A549 (cell line): ENCODE measurements at regions not wholly inside any gene's neighbourhood (a gene's known extent, or its start where the extent isn't known, plus 50 kb on each side); places are given as distances from the start of the nearest gene placed in this dataset.
A peak's percentile ranks its signal among the peaks of the same experiment; 100 is the strongest.

ENCODE experiments used
- ATAC-seq, 2 experiments: fragments of 200-7000 bp in 1 of 2; fragments of >200 bp in 1 of 2; cut with Nextera tagmentation in 1 of 2; cut with Tn5 transposase in 1 of 2; 3 replicates each; pipeline versions ENCODE4 v1.8.0 to v1.9.1; 2018 to 2020; ENCODE audit warnings: mild to moderate bottlenecking in 1 of 2, moderate library complexity in 1 of 2
- CTCF ChIA-PET: fragments of 300-600 bp; sonication (Branson Sonifier 250); formaldehyde crosslinking; extraction: SDS; loops from one replicate; lab custom pipeline; 2021; ENCODE audit warnings: antibody characterized with exemption, inconsistent platforms; lab: Yijun Ruan, JAX
- POLR2A ChIA-PET: fragments of 350-600 bp; formaldehyde crosslinking; extraction: SDS; loops from one replicate; lab custom pipeline; 2021; ENCODE audit warnings: antibody characterized with exemption, inconsistent platforms; lab: Yijun Ruan, JAX
- DNase-seq, 2 experiments: peaks; one replicate each; pipeline versions ENCODE4 v3.0.0 to v3.0.0-alpha.2; 2011 to 2016; ENCODE audit warnings: low read depth in 1 of 2, low spot score in 1 of 2
- FAIRE-seq: peaks from 2 replicates; lab custom pipeline; 2011; peaks lifted over from hg19 to GRCh38; lab: Jason Lieb, UNC
- H3K27ac ChIP-seq, 2 experiments: fragments of >200 bp; sonication (Bioruptor Twin); formaldehyde crosslinking; 3 replicates each; pipeline ENCODE4 v1.5.1; 2016 to 2017
- H3K4me1 ChIP-seq: fragments of >200 bp; sonication (Bioruptor Twin); formaldehyde crosslinking; 3 replicates; pipeline ENCODE4 v1.6.1; 2016
- H3K4me2 ChIP-seq: fragments of >200 bp; sonication (Bioruptor Twin); formaldehyde crosslinking; 3 replicates; pipeline ENCODE4 v1.6.1; 2016
- H3K4me3 ChIP-seq: fragments of >200 bp; sonication (Bioruptor Twin); formaldehyde crosslinking; 3 replicates; pipeline ENCODE4 v1.5.1; 2016
- H3K9me3 ChIP-seq: fragments of >200 bp; sonication (Bioruptor Twin); formaldehyde crosslinking; 3 replicates; pipeline ENCODE4 v1.6.1; 2016
- ATOH8 ChIP-seq: fragments of 250-450 bp; sonication (Bioruptor Pico); IDR thresholded peaks from 2 replicates; pipeline ENCODE4 v1.5.0; 2020; ENCODE audit warnings: low read depth, mild to moderate bottlenecking, moderate library complexity
- BHLHE40 ChIP-seq: IDR thresholded peaks from 2 replicates; pipeline ENCODE4 v1.6.1; 2012; ENCODE audit warnings: low read depth, low read length, inconsistent platforms
- CBX2 ChIP-seq: fragments of 200-600 bp; sonication (generic); IDR thresholded peaks from 2 replicates; pipeline ENCODE4 v1.6.1; 2016; ENCODE audit warnings: low read depth, mild to moderate bottlenecking, borderline replicate concordance
- CHD4 ChIP-seq: fragments of 200-600 bp; sonication (generic); IDR thresholded peaks from 2 replicates; pipeline ENCODE4 v1.6.1; 2016; ENCODE audit warnings: antibody characterized with exemption, mild to moderate bottlenecking, borderline replicate concordance
- EHMT2 ChIP-seq: fragments of 200-600 bp; sonication (generic); IDR thresholded peaks from 2 replicates; pipeline ENCODE4 v1.6.1; 2016; ENCODE audit warnings: antibody characterized with exemption, low read depth, mild to moderate bottlenecking, moderate library complexity
- FOXS1 ChIP-seq: fragments of 250-450 bp; sonication (Bioruptor Pico); IDR thresholded peaks from 2 replicates; pipeline ENCODE4 v1.5.0; 2020; ENCODE audit warnings: mild to moderate bottlenecking, moderate library complexity
- GATA3 ChIP-seq: IDR thresholded peaks from 2 replicates; pipeline ENCODE4 v1.6.1; 2012; ENCODE audit warnings: borderline replicate concordance
- HDAC2 ChIP-seq: fragments of 200-600 bp; sonication (generic); IDR thresholded peaks from 2 replicates; pipeline ENCODE4 v1.6.1; 2016
- HES2 ChIP-seq: fragments of >200 bp; sonication (Bioruptor Twin); formaldehyde crosslinking; IDR thresholded peaks from 2 replicates; pipeline ENCODE4 v1.6.1; 2016
- HOXA7 ChIP-seq: fragments of 250-450 bp; sonication (Bioruptor Pico); IDR thresholded peaks from 2 replicates; pipeline ENCODE4 v1.5.0; 2020; ENCODE audit warnings: mild to moderate bottlenecking, moderate library complexity
- HOXB5 ChIP-seq: fragments of 250-450 bp; sonication (Bioruptor Pico); IDR thresholded peaks from 2 replicates; pipeline ENCODE4 v1.5.0; 2020; ENCODE audit warnings: mild to moderate bottlenecking, moderate library complexity
- JUN ChIP-seq, 2 experiments: fragments of >200 bp; sonication (Bioruptor Twin); formaldehyde crosslinking; IDR thresholded peaks; 2 replicates in 1 of 2; 3 replicates in 1 of 2; pipeline ENCODE4 v1.6.1; 2016 to 2017
- KDM5A ChIP-seq: fragments of 200-600 bp; sonication (generic); IDR thresholded peaks from 2 replicates; pipeline ENCODE4 v1.6.1; 2016; ENCODE audit warnings: antibody characterized with exemption, mild to moderate bottlenecking
- MAFK ChIP-seq: fragments of 450-650 bp; IDR thresholded peaks from 2 replicates; pipeline ENCODE4 v1.6.1; 2014; ENCODE audit not compliant: partially characterized antibody
- MAZ ChIP-seq: fragments of 150-350 bp; IDR thresholded peaks from 2 replicates; pipeline ENCODE4 v1.6.1; 2014; ENCODE audit warnings: antibody characterized with exemption, low read depth, low read length, borderline replicate concordance
- NFE2L2 ChIP-seq: fragments of 150-350 bp; conservative IDR thresholded peaks from 2 replicates; pipeline ENCODE4 v1.6.1; 2014; ENCODE audit warnings: low read length
- NPAS2 ChIP-seq: fragments of 250-450 bp; sonication (Bioruptor Pico); IDR thresholded peaks from 2 replicates; pipeline ENCODE4 v1.8.0; 2022; ENCODE audit warnings: mild to moderate bottlenecking, moderate library complexity, borderline replicate concordance
- PHF8 ChIP-seq: fragments of 200-600 bp; sonication (generic); IDR thresholded peaks from 2 replicates; pipeline ENCODE4 v1.6.1; 2016; ENCODE audit warnings: low read depth, mild to moderate bottlenecking, antibody characterized with exemption, moderate library complexity, borderline replicate concordance
- POLR2AphosphoS2 ChIP-seq: conservative IDR thresholded peaks from 2 replicates; pipeline ENCODE4 v1.6.1; 2012; ENCODE audit warnings: low read length, improper control_type of control experiment, inconsistent platforms
- RARB ChIP-seq: fragments of 250-450 bp; sonication (Bioruptor Pico); IDR thresholded peaks from 2 replicates; pipeline ENCODE4 v1.8.0; 2021; ENCODE audit warnings: mild to moderate bottlenecking, moderate library complexity
- RFX5 ChIP-seq: fragments of 450-650 bp; IDR thresholded peaks from 2 replicates; pipeline ENCODE4 v1.7.1; 2014; ENCODE audit warnings: antibody characterized with exemption, mild to moderate bottlenecking, moderate library complexity
- RNF2 ChIP-seq: fragments of 200-600 bp; sonication (generic); IDR thresholded peaks from 2 replicates; pipeline ENCODE4 v1.6.1; 2016; ENCODE audit warnings: low read depth, mild to moderate bottlenecking, antibody characterized with exemption, moderate library complexity, borderline replicate concordance
- TFCP2L1 ChIP-seq: fragments of 250-450 bp; sonication (Bioruptor Pico); IDR thresholded peaks from 2 replicates; pipeline ENCODE4 v1.5.0; 2021; ENCODE audit warnings: mild to moderate bottlenecking
- TP53 ChIP-seq: fragments of 250-450 bp; sonication (Bioruptor Pico); IDR thresholded peaks from 2 replicates; pipeline ENCODE4 v1.5.0; 2021; ENCODE audit warnings: mild to moderate bottlenecking, moderate library complexity
- ZC3H11A ChIP-seq: fragments of 450-650 bp; IDR thresholded peaks from 2 replicates; pipeline ENCODE4 v1.6.1; 2014; ENCODE audit warnings: antibody characterized with exemption, mild to moderate bottlenecking
- ZFP36 ChIP-seq: fragments of 450-650 bp; IDR thresholded peaks from 2 replicates; pipeline ENCODE4 v1.6.1; 2014; ENCODE audit warnings: borderline replicate concordance; ENCODE audit not compliant: partially characterized antibody
- ZNF302 ChIP-seq: fragments of 250-450 bp; sonication (Bioruptor Pico); IDR thresholded peaks from 2 replicates; pipeline ENCODE4 v1.9.0; 2021; ENCODE audit warnings: inconsistent platforms, mild to moderate bottlenecking, moderate library complexity
- WGBS: methylation state at CpG from one replicate; pipeline ENCODE4 v1.1.6; 2017; ENCODE audit errors: missing lambda C conversion rate; 5-methylcytosine and 5-hydroxymethylcytosine counted together
- TF ChIP-seq, protein P1 (sequence below): IDR thresholded peaks from 2 replicates; pipeline ENCODE4 v1.6.1; 2012
- TF ChIP-seq, protein P2 (sequence below): IDR thresholded peaks from 2 replicates; pipeline ENCODE4 v1.6.1; 2012; ENCODE audit warnings: low read depth, borderline replicate concordance

- POLR2A ChIA-PET: no interaction called here
- peak overlapping the region; percentile 38 for H3K4me2 ChIP-seq
- H3K4me1 ChIP-seq: peaks cover 3% of the 10 kb centered on the region; the same call in 1 of the 3 replicates
- FAIRE-seq (no peak), ATAC-seq (no peak), DNase-seq (no peak)
- TF ChIP-seq NFE2L2 (no peak), GATA3 (no peak), ZC3H11A (no peak), NPAS2 (CRISPR knock-in tag) (no peak), KDM5A (no peak), HDAC2 (no peak), HOXA7 (CRISPR knock-in tag) (no peak), TP53 (no peak), PHF8 (no peak), MAZ (no peak), ZFP36 (no peak), ATOH8 (CRISPR knock-in tag) (no peak), RFX5 (no peak), EHMT2 (no peak)
- TF ChIP-seq, protein P1, sequence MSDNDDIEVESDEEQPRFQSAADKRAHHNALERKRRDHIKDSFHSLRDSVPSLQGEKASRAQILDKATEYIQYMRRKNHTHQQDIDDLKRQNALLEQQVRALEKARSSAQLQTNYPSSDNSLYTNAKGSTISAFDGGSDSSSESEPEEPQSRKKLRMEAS: no peak
- no peak overlapping the region for H3K4me3 ChIP-seq
- H3K9me3 ChIP-seq: no peaks in the 10 kb centered on the region
- 12% methylated on average over 2 of the region's 2 CpGs for WGBS
- H3K27ac ChIP-seq: no peak overlapping the region
- CTCF ChIA-PET: no interaction called here
Measured at GRCh38 chr1:208919371-208919770, 664.1 kb upstream of the CAMK1G start.

DNA sequence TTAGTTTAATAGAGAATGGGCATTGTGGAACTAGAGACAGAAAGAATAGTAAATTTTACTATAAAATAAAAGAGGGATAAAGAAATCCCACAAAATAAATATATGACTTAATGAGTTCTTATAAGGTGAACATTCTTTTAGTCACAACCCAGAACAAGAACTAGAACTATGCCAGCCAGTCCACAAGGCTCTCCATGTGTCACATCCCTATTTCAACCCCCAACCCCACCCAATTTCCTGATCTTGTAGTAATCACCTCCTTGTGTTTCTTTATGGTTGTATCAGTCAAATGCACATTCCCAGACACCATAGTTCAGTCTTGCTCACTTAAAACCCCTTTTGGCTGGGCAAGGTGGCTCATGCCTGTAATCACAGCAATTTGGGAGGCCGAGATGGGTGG is 662.3 kb upstream of the CAMK1G start:
- no peak overlapping the region for H3K27ac ChIP-seq
- H3K4me2 ChIP-seq: no peak overlapping the region
- no peak for DNase-seq
- WGBS: 0% methylated on average over 1 of the region's 1 CpG
- H3K4me3 ChIP-seq: no peak overlapping the region
- no peaks in the 10 kb centered on the region for H3K9me3 ChIP-seq
- ChIA-PET POLR2A (no interaction called here), CTCF (no interaction called here)
- no peak for FAIRE-seq
- peaks cover 3% of the 10 kb centered on the region; the same call in 1 of the 3 replicates for H3K4me1 ChIP-seq
- no peak for TF ChIP-seq ATOH8 (CRISPR knock-in tag)
- no peak for TF ChIP-seq JUN (IDR thresholded peaks at IDR 0.05)
- no peak for TF ChIP-seq MAZ
- TF ChIP-seq CHD4: no peak
- TF ChIP-seq TFCP2L1 (CRISPR knock-in tag): no peak
- TF ChIP-seq PHF8: no peak
- no peak for TF ChIP-seq ZC3H11A
- TF ChIP-seq HOXB5 (CRISPR knock-in tag): no peak
- TF ChIP-seq BHLHE40: no peak
- TF ChIP-seq, protein P2, sequence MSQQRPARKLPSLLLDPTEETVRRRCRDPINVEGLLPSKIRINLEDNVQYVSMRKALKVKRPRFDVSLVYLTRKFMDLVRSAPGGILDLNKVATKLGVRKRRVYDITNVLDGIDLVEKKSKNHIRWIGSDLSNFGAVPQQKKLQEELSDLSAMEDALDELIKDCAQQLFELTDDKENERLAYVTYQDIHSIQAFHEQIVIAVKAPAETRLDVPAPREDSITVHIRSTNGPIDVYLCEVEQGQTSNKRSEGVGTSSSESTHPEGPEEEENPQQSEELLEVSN: no peak
- TF ChIP-seq HES2: no peak
- no peak for TF ChIP-seq RARB (CRISPR knock-in tag)
- TF ChIP-seq ZNF302 (CRISPR knock-in tag): no peak
- no peak for TF ChIP-seq MAFK
- TF ChIP-seq RNF2: no peak
- no peak for TF ChIP-seq FOXS1
- no peak for TF ChIP-seq HOXA7 (CRISPR knock-in tag)
- no peak for TF ChIP-seq TP53
- TF ChIP-seq CBX2: no peak
- no peak for TF ChIP-seq POLR2AphosphoS2
- ATAC-seq: no peak
